ENCODE measurements at regions not wholly inside any gene's neighbourhood (a gene's known extent, or its start where the extent isn't known, plus 50 kb on each side); places are given as distances from the start of the nearest gene placed in this dataset.

GRCh38 chr1:181858135-181858534 lies 203.4 kb downstream of the ZNF648 start:
- DNase-seq (ENCODE audit: low spot score) = no peak
- H3K4me3 Mint-ChIP-seq = no peak overlapping the region
- peaks cover 21% of the 10 kb centered on the region for H3K36me3 Mint-ChIP-seq
- H3K4me1 Mint-ChIP-seq = no peaks in the 10 kb centered on the region
- H3K27ac Mint-ChIP-seq = no peak overlapping the region
- H3K9me3 Mint-ChIP-seq = peaks cover 37% of the 10 kb centered on the region
- ChIA-PET CTCF (no interaction called here), POLR2A (no interaction called here)
- ATAC-seq = no peak
- TF ChIP-seq SOX15 (CRISPR knock-in tag; IDR thresholded peaks at IDR 0.05) (no peak), IRF1 (CRISPR knock-in tag; IDR thresholded peaks at IDR 0.05) (no peak), ZSCAN18 (CRISPR knock-in tag; IDR thresholded peaks at IDR 0.05) (no peak), AFF4 (CRISPR knock-in tag; IDR thresholded peaks at IDR 0.05; ENCODE audit: borderline replicate concordance) (no peak), GABPB1 (CRISPR knock-in tag; IDR thresholded peaks at IDR 0.05) (no peak), ZNF671 (CRISPR knock-in tag; IDR thresholded peaks at IDR 0.05) (no peak), ZNF219 (CRISPR knock-in tag; IDR thresholded peaks at IDR 0.05; ENCODE audit: borderline replicate concordance) (no peak), ATF1 (CRISPR knock-in tag; IDR thresholded peaks at IDR 0.05) (no peak), E2F1 (CRISPR knock-in tag; IDR thresholded peaks at IDR 0.05) (no peak), CREM (CRISPR knock-in tag; IDR thresholded peaks at IDR 0.05) (no peak), MXD4 (CRISPR knock-in tag; IDR thresholded peaks at IDR 0.05; ENCODE audit: borderline replicate concordance) (no peak), MAX (CRISPR knock-in tag; IDR thresholded peaks at IDR 0.05) (no peak), JAZF1 (CRISPR knock-in tag; IDR thresholded peaks at IDR 0.05) (no peak), NFATC4 (CRISPR knock-in tag; IDR thresholded peaks at IDR 0.05) (no peak), FOXJ3 (CRISPR knock-in tag; IDR thresholded peaks at IDR 0.05; ENCODE audit: borderline replicate concordance) (no peak), ZNF396 (CRISPR knock-in tag; IDR thresholded peaks at IDR 0.05; ENCODE audit: borderline replicate concordance) (no peak), ZMAT4 (CRISPR knock-in tag; IDR thresholded peaks at IDR 0.05) (no peak), RELA (CRISPR knock-in tag; IDR thresholded peaks at IDR 0.05; ENCODE audit: borderline replicate concordance) (no peak), CDX4 (CRISPR knock-in tag; IDR thresholded peaks at IDR 0.05; ENCODE audit: borderline replicate concordance) (no peak)
- peaks cover 5% of the 10 kb centered on the region; the same call in 1 of the 2 replicates for H3K27me3 Mint-ChIP-seq (ENCODE audit: low read depth)

Measured in WTC11 (cell line).